ENCODE measurements at regions not wholly inside any gene's neighbourhood (a gene's known extent, or its start where the extent isn't known, plus 50 kb on each side); places are given as distances from the start of the nearest gene placed in this dataset.
"Not testable (repeated sequence)": the region's sequence is repeated elsewhere in the genome, so short reads cannot be mapped to it uniquely, and the experiment has no call there.

GRCh38 chr19:31037286-31037980 lies 311.8 kb downstream of the TSHZ3 start:
- H3K4me3 Mint-ChIP-seq, result no peak overlapping the region
- no peak for ATAC-seq
- H3K4me1 Mint-ChIP-seq, result no peaks in the 10 kb centered on the region
- H3K36me3 Mint-ChIP-seq (ENCODE audit: low read depth), result no peaks in the 10 kb centered on the region
- no peak for DNase-seq
- H3K9me3 Mint-ChIP-seq, result peaks cover 7% of the 10 kb centered on the region
- no peak overlapping the region for H3K27ac Mint-ChIP-seq
- peaks cover 16% of the 10 kb centered on the region for H3K27me3 Mint-ChIP-seq

- not testable (repeated sequence) for H3K27me3 Mint-ChIP-seq; H3K36me3 Mint-ChIP-seq (ENCODE audit: low read depth); DNase-seq; H3K4me1 Mint-ChIP-seq; H3K4me3 Mint-ChIP-seq; H3K27ac Mint-ChIP-seq; ATAC-seq
- H3K9me3 Mint-ChIP-seq, result peaks cover 15% of the 10 kb centered on the region
Measured at GRCh38 chr19:31031455-31031854, 317.8 kb downstream of the TSHZ3 start.

- H3K27me3 Mint-ChIP-seq, result peaks cover 2% of the 10 kb centered on the region
Measured at GRCh38 chr19:31023038-31023437, 326.2 kb downstream of the TSHZ3 start.

GRCh38 chr19:31018936-31019335 lies 330.3 kb downstream of the TSHZ3 start:
- peaks cover 4% of the 10 kb centered on the region for H3K9me3 Mint-ChIP-seq
- no peak overlapping the region for H3K27ac Mint-ChIP-seq
- DNase-seq (no peak), ATAC-seq (no peak)
- peaks cover 7% of the 10 kb centered on the region for H3K27me3 Mint-ChIP-seq
- no peak overlapping the region for H3K4me3 Mint-ChIP-seq
- no peaks in the 10 kb centered on the region for H3K4me1 Mint-ChIP-seq
- H3K36me3 Mint-ChIP-seq (ENCODE audit: low read depth), result no peaks in the 10 kb centered on the region

More at GRCh38 chr19:31023038-31023437, 326.2 kb downstream of the TSHZ3 start:
- Mint-ChIP-seq H3K36me3 (ENCODE audit: low read depth) (no peaks in the 10 kb centered on the region), H3K27ac (no peak overlapping the region), H3K4me3 (no peak overlapping the region), H3K9me3 (peaks cover 9% of the 10 kb centered on the region), H3K4me1 (no peaks in the 10 kb centered on the region)
- DNase-seq (no peak), ATAC-seq (no peak)

- peaks cover 7% of the 10 kb centered on the region for H3K27me3 Mint-ChIP-seq
- no peaks in the 10 kb centered on the region for H3K36me3 Mint-ChIP-seq (ENCODE audit: low read depth)
- H3K9me3 Mint-ChIP-seq, result no peaks in the 10 kb centered on the region
- H3K4me1 Mint-ChIP-seq, result no peaks in the 10 kb centered on the region
- H3K4me3 Mint-ChIP-seq, result no peak overlapping the region
- H3K27ac Mint-ChIP-seq, result no peak overlapping the region
- ATAC-seq (no peak), DNase-seq (no peak)
Measured at GRCh38 chr19:31015778-31016177, 333.5 kb downstream of the TSHZ3 start.

- H3K4me3 Mint-ChIP-seq, result no peak overlapping the region
Measured at GRCh38 chr19:31014668-31015067, 334.6 kb downstream of the TSHZ3 start.

GRCh38 chr19:31013384-31014020 lies 335.7 kb downstream of the TSHZ3 start:
- no peaks in the 10 kb centered on the region for H3K9me3 Mint-ChIP-seq
- H3K27ac Mint-ChIP-seq, result no peak overlapping the region
- H3K4me1 Mint-ChIP-seq, result no peaks in the 10 kb centered on the region
- DNase-seq (no peak), ATAC-seq (no peak)
- no peak overlapping the region for H3K4me3 Mint-ChIP-seq
- H3K36me3 Mint-ChIP-seq (ENCODE audit: low read depth), result no peaks in the 10 kb centered on the region
- peaks cover 7% of the 10 kb centered on the region for H3K27me3 Mint-ChIP-seq

More at GRCh38 chr19:31014668-31015067, 334.6 kb downstream of the TSHZ3 start:
- H3K27me3 Mint-ChIP-seq, result peaks cover 7% of the 10 kb centered on the region
- ATAC-seq (no peak), DNase-seq (no peak)
- H3K9me3 Mint-ChIP-seq, result no peaks in the 10 kb centered on the region
- H3K27ac Mint-ChIP-seq, result no peak overlapping the region
- no peaks in the 10 kb centered on the region for H3K36me3 Mint-ChIP-seq (ENCODE audit: low read depth)
- H3K4me1 Mint-ChIP-seq, result no peaks in the 10 kb centered on the region

- no peak overlapping the region for H3K4me3 Mint-ChIP-seq
- H3K36me3 Mint-ChIP-seq (ENCODE audit: low read depth), result no peaks in the 10 kb centered on the region
- no peak overlapping the region for H3K27ac Mint-ChIP-seq
- H3K4me1 Mint-ChIP-seq, result no peaks in the 10 kb centered on the region
- peaks cover 12% of the 10 kb centered on the region for H3K9me3 Mint-ChIP-seq
- no peaks in the 10 kb centered on the region for H3K27me3 Mint-ChIP-seq
- ATAC-seq (no peak), DNase-seq (no peak)
Measured at GRCh38 chr19:31002518-31003244, 346.6 kb downstream of the TSHZ3 start.

GRCh38 chr19:31001991-31002390 lies 347.2 kb downstream of the TSHZ3 start:
- ATAC-seq, result no peak
- Mint-ChIP-seq H3K4me1 (no peaks in the 10 kb centered on the region), H3K4me3 (no peak overlapping the region), H3K27me3 (no peaks in the 10 kb centered on the region), H3K9me3 (peaks cover 12% of the 10 kb centered on the region), H3K36me3 (ENCODE audit: low read depth) (no peaks in the 10 kb centered on the region), H3K27ac (no peak overlapping the region)
- DNase-seq, result no peak

- DNase-seq, result no peak
- Mint-ChIP-seq H3K9me3 (peaks cover 6% of the 10 kb centered on the region), H3K4me1 (no peaks in the 10 kb centered on the region), H3K27ac (no peak overlapping the region), H3K4me3 (no peak overlapping the region), H3K36me3 (ENCODE audit: low read depth) (no peaks in the 10 kb centered on the region), H3K27me3 (no peaks in the 10 kb centered on the region)
- ATAC-seq, result no peak
Measured at GRCh38 chr19:31000913-31001312, 348.3 kb downstream of the TSHZ3 start.

- no peak for DNase-seq
- Mint-ChIP-seq H3K27ac (no peak overlapping the region), H3K4me1 (no peaks in the 10 kb centered on the region)
Measured at GRCh38 chr19:30999726-31000125, 349.5 kb downstream of the TSHZ3 start.

GRCh38 chr19:30997222-30997621 lies 352.0 kb downstream of the TSHZ3 start:
- H3K9me3 Mint-ChIP-seq, result no peaks in the 10 kb centered on the region
- H3K4me3 Mint-ChIP-seq, result no peak overlapping the region
- H3K27ac Mint-ChIP-seq, result no peak overlapping the region
- DNase-seq (no peak), ATAC-seq (no peak)
- H3K36me3 Mint-ChIP-seq (ENCODE audit: low read depth), result no peaks in the 10 kb centered on the region
- no peaks in the 10 kb centered on the region for H3K4me1 Mint-ChIP-seq
- peaks cover 2% of the 10 kb centered on the region for H3K27me3 Mint-ChIP-seq

More at GRCh38 chr19:30999726-31000125, 349.5 kb downstream of the TSHZ3 start:
- no peak for ATAC-seq
- H3K27me3 Mint-ChIP-seq, result no peaks in the 10 kb centered on the region
- peaks cover under 1% of the 10 kb centered on the region for H3K9me3 Mint-ChIP-seq
- H3K4me3 Mint-ChIP-seq, result no peak overlapping the region
- no peaks in the 10 kb centered on the region for H3K36me3 Mint-ChIP-seq (ENCODE audit: low read depth)

GRCh38 chr19:30978639-30979038 lies 370.6 kb downstream of the TSHZ3 start:
- DNase-seq, result no peak
- Mint-ChIP-seq H3K4me1 (no peaks in the 10 kb centered on the region), H3K27ac (no peak overlapping the region), H3K4me3 (no peak overlapping the region), H3K27me3 (no peaks in the 10 kb centered on the region), H3K36me3 (ENCODE audit: low read depth) (no peaks in the 10 kb centered on the region), H3K9me3 (peaks cover 11% of the 10 kb centered on the region)
- no peak for ATAC-seq

- Mint-ChIP-seq H3K9me3 (no peaks in the 10 kb centered on the region), H3K4me3 (no peak overlapping the region), H3K4me1 (no peaks in the 10 kb centered on the region), H3K27me3 (peaks cover 6% of the 10 kb centered on the region), H3K36me3 (ENCODE audit: low read depth) (no peaks in the 10 kb centered on the region), H3K27ac (no peak overlapping the region)
- ATAC-seq (no peak), DNase-seq (no peak)
Measured at GRCh38 chr19:30969591-30969990, 379.6 kb downstream of the TSHZ3 start.

- Mint-ChIP-seq H3K9me3 (no peaks in the 10 kb centered on the region), H3K36me3 (ENCODE audit: low read depth) (no peaks in the 10 kb centered on the region), H3K27me3 (peaks cover 6% of the 10 kb centered on the region), H3K27ac (no peak overlapping the region), H3K4me3 (no peak overlapping the region), H3K4me1 (no peaks in the 10 kb centered on the region)
- DNase-seq (no peak), ATAC-seq (no peak)
Measured at GRCh38 chr19:30968841-30969399, 380.3 kb downstream of the TSHZ3 start.
